ENCODE measurements at regions not wholly inside any gene's neighbourhood (a gene's known extent, or its start where the extent isn't known, plus 50 kb on each side); places are given as distances from the start of the nearest gene placed in this dataset.
"Not testable (repeated sequence)": the region's sequence is repeated elsewhere in the genome, so short reads cannot be mapped to it uniquely, and the experiment has no call there.

- Histone ChIP-seq H3K9me3 (replicated peaks; ENCODE audit: insufficient read depth, low read length) (no peaks in the 10 kb centered on the region), H3K36me3 (replicated peaks; ENCODE audit: insufficient read depth, low read length) (no peaks in the 10 kb centered on the region), H2AFZ (ENCODE audit: low read length) (no peak overlapping the region), H3K27me3 (replicated peaks; ENCODE audit: insufficient read depth, low read length) (no peaks in the 10 kb centered on the region), H3K4me1 (ENCODE audit: low read length) (peaks cover 20% of the 10 kb centered on the region), H4K20me1 (ENCODE audit: insufficient read depth, low read length) (no peaks in the 10 kb centered on the region), H3K9me2 (replicated peaks; ENCODE audit: insufficient read depth, low read length) (no peaks in the 10 kb centered on the region), H3K4me2 (ENCODE audit: low read depth, low read length) (no peak overlapping the region), H3K27ac (ENCODE audit: low read length) (no peak overlapping the region), H3K79me2 (ENCODE audit: low read length) (no peaks in the 10 kb centered on the region), H3F3A (ENCODE audit: insufficient read depth, low read length) (0 out of 2 replicates have a peak, but pooled peaks cover 11% of the 10 kb centered on the region), H3K4me3 (ENCODE audit: low read length) (no peak overlapping the region), H3K9ac (ENCODE audit: low read length) (no peak overlapping the region)
- no peak for DNase-seq
- no peak for TF ChIP-seq EZH2phosphoT487 (IDR thresholded peaks at IDR 0.05; ENCODE audit: low read length)
- TF ChIP-seq EZH2 (optimal IDR thresholded peaks at IDR 0.05; ENCODE audit: low read depth, low read length), result no peak
- TF ChIP-seq CTCF (IDR thresholded peaks at IDR 0.05; ENCODE audit: low read length), result no peak
Observed at GRCh38 chr6:156585859-156586258, 191.3 kb upstream of the ARID1B start.

GRCh38 chr6:156584121-156584520 lies 193.1 kb upstream of the ARID1B start:
- not testable (repeated sequence) for H2AFZ ChIP-seq (ENCODE audit: low read length); H3K27ac ChIP-seq (ENCODE audit: low read length); DNase-seq; H3K4me3 ChIP-seq (ENCODE audit: low read length); H4K20me1 ChIP-seq (ENCODE audit: insufficient read depth, low read length); H3K9me2 ChIP-seq (replicated peaks; ENCODE audit: insufficient read depth, low read length); H3K36me3 ChIP-seq (replicated peaks; ENCODE audit: insufficient read depth, low read length); H3K79me2 ChIP-seq (ENCODE audit: low read length); H3K9me3 ChIP-seq (replicated peaks; ENCODE audit: insufficient read depth, low read length); H3K9ac ChIP-seq (ENCODE audit: low read length); H3K4me2 ChIP-seq (ENCODE audit: low read depth, low read length); H3K27me3 ChIP-seq (replicated peaks; ENCODE audit: insufficient read depth, low read length)
- Histone ChIP-seq H3F3A (ENCODE audit: insufficient read depth, low read length) (0 out of 2 replicates have a peak, but pooled peaks cover 11% of the 10 kb centered on the region), H3K4me1 (ENCODE audit: low read length) (peaks cover 20% of the 10 kb centered on the region)

GRCh38 chr6:156583083-156583482 lies 194.1 kb upstream of the ARID1B start:
- Histone ChIP-seq H3K4me2 (ENCODE audit: low read depth, low read length) (peak overlapping the region; percentile 73), H3K79me2 (ENCODE audit: low read length) (no peaks in the 10 kb centered on the region), H3K9me2 (replicated peaks; ENCODE audit: insufficient read depth, low read length) (no peaks in the 10 kb centered on the region), H3K4me1 (ENCODE audit: low read length) (peaks cover 20% of the 10 kb centered on the region), H3K4me3 (ENCODE audit: low read length) (no peak overlapping the region), H3K27ac (ENCODE audit: low read length) (peak overlapping the region; percentile 68; the same call in 1 of the 2 replicates), H3K36me3 (replicated peaks; ENCODE audit: insufficient read depth, low read length) (no peaks in the 10 kb centered on the region), H3K27me3 (replicated peaks; ENCODE audit: insufficient read depth, low read length) (no peaks in the 10 kb centered on the region), H3F3A (ENCODE audit: insufficient read depth, low read length) (0 out of 2 replicates have a peak, but pooled peaks cover 11% of the 10 kb centered on the region), H3K9me3 (replicated peaks; ENCODE audit: insufficient read depth, low read length) (no peaks in the 10 kb centered on the region), H3K9ac (ENCODE audit: low read length) (peak overlapping the region; percentile 18; the same call in 1 of the 2 replicates), H4K20me1 (ENCODE audit: insufficient read depth, low read length) (no peaks in the 10 kb centered on the region), H2AFZ (ENCODE audit: low read length) (no peak overlapping the region)
- TF ChIP-seq EZH2phosphoT487 (IDR thresholded peaks at IDR 0.05; ENCODE audit: low read length) (no peak), CTCF (IDR thresholded peaks at IDR 0.05; ENCODE audit: low read length) (no peak), EZH2 (optimal IDR thresholded peaks at IDR 0.05; ENCODE audit: low read depth, low read length) (no peak)
- DNase-seq, result no peak

- Histone ChIP-seq H3K9me3 (replicated peaks; ENCODE audit: insufficient read depth, low read length) (no peaks in the 10 kb centered on the region), H4K20me1 (ENCODE audit: insufficient read depth, low read length) (no peaks in the 10 kb centered on the region), H3K4me2 (ENCODE audit: low read depth, low read length) (peak overlapping the region; percentile 73), H2AFZ (ENCODE audit: low read length) (no peak overlapping the region), H3K79me2 (ENCODE audit: low read length) (no peaks in the 10 kb centered on the region), H3K4me3 (ENCODE audit: low read length) (no peak overlapping the region), H3K9ac (ENCODE audit: low read length) (peak overlapping the region; percentile 18; the same call in 1 of the 2 replicates), H3K4me1 (ENCODE audit: low read length) (peaks cover 18% of the 10 kb centered on the region), H3F3A (ENCODE audit: insufficient read depth, low read length) (0 out of 2 replicates have a peak, but pooled peaks cover 11% of the 10 kb centered on the region), H3K9me2 (replicated peaks; ENCODE audit: insufficient read depth, low read length) (no peaks in the 10 kb centered on the region), H3K27me3 (replicated peaks; ENCODE audit: insufficient read depth, low read length) (no peaks in the 10 kb centered on the region), H3K36me3 (replicated peaks; ENCODE audit: insufficient read depth, low read length) (no peaks in the 10 kb centered on the region), H3K27ac (ENCODE audit: low read length) (peak overlapping the region; percentile 68; the same call in 1 of the 2 replicates)
- DNase-seq, result peak; percentile 83
- TF ChIP-seq EZH2phosphoT487 (IDR thresholded peaks at IDR 0.05; ENCODE audit: low read length) (no peak), EZH2 (optimal IDR thresholded peaks at IDR 0.05; ENCODE audit: low read depth, low read length) (no peak), CTCF (IDR thresholded peaks at IDR 0.05; ENCODE audit: low read length) (peak; percentile 34)
Observed at GRCh38 chr6:156582509-156582992, 194.6 kb upstream of the ARID1B start.
